ENCODE measurements at regions not wholly inside any gene's neighbourhood (a gene's known extent, or its start where the extent isn't known, plus 50 kb on each side); places are given as distances from the start of the nearest gene placed in this dataset.

GRCh38 chr9:91073049-91073810 is 271.6 kb downstream of the SYK start:
- no peak for DNase-seq

- no peak for DNase-seq
Measured at GRCh38 chr9:91073811-91074771, 272.5 kb downstream of the SYK start.

- DNase-seq: no peak
Measured at GRCh38 chr9:91074866-91075265, 273.2 kb downstream of the SYK start.

GRCh38 chr9:91075279-91075678 is 273.7 kb downstream of the SYK start:
- no peak for DNase-seq

- no peak for DNase-seq
Measured at GRCh38 chr9:91077624-91078368, 276.2 kb downstream of the SYK start.

- no peak for DNase-seq
Measured at GRCh38 chr9:91078369-91078695, 276.7 kb downstream of the SYK start.

GRCh38 chr9:91082731-91083130 is 279.0 kb downstream of the AUH start:
- DNase-seq: no peak

- no peak for DNase-seq
Measured at GRCh38 chr9:91084896-91085516, 276.7 kb downstream of the AUH start.

GRCh38 chr9:91085517-91086291 is 276.0 kb downstream of the AUH start:
- DNase-seq: peak in 1 of 2 donors; percentile 44

- DNase-seq: no peak
Measured at GRCh38 chr9:91086657-91087461, 274.9 kb downstream of the AUH start.

GRCh38 chr9:91087462-91087759 is 274.3 kb downstream of the AUH start:
- no peak for DNase-seq

- peak in 1 of 2 donors; percentile 31 for DNase-seq
Measured at GRCh38 chr9:91089405-91090129, 272.2 kb downstream of the AUH start.

- DNase-seq: no peak
Measured at GRCh38 chr9:91090130-91090410, 271.6 kb downstream of the AUH start.

- no peak for DNase-seq
Measured at GRCh38 chr9:91092214-91092613, 269.5 kb downstream of the AUH start.

GRCh38 chr9:91094324-91095088 is 267.2 kb downstream of the AUH start:
- DNase-seq: no peak

- no peak for DNase-seq
Measured at GRCh38 chr9:91098203-91098850, 263.4 kb downstream of the AUH start.

GRCh38 chr9:91099436-91099835 is 262.3 kb downstream of the AUH start:
- no peak for DNase-seq

GRCh38 chr9:91100878-91101450 is 260.8 kb downstream of the AUH start:
- DNase-seq: no peak

- DNase-seq: peak; percentile 71 to 77
Measured at GRCh38 chr9:91101611-91102168, 260.0 kb downstream of the AUH start.

Measured in CD4-positive, alpha-beta T cell treated with Interleukin-1 beta for 1 hour (primary cell).